GM12878 (cell line): ENCODE measurements at regions not wholly inside any gene's neighbourhood (a gene's known extent, or its start where the extent isn't known, plus 50 kb on each side); places are given as distances from the start of the nearest gene placed in this dataset.

Experiments
- BACH1 ChIP-seq: fragments of 450-650 bp; IDR thresholded peaks from 2 replicates; pipeline ENCODE4 v1.6.1; 2017; ENCODE audit warnings: mild to moderate bottlenecking, borderline replicate concordance
- EGR1 ChIP-seq, 2 experiments: IDR thresholded peaks; 1 replicate in 1 of 2; 2 replicates in 1 of 2; pipeline ENCODE4 v1.6.1; 2011 to 2012; ENCODE audit warnings: low read depth in 2 of 2, low read length in 2 of 2, borderline replicate concordance in 1 of 2, mild to moderate bottlenecking in 1 of 2, moderate library complexity in 1 of 2
- FOXM1 ChIP-seq: IDR thresholded peaks from 2 replicates; pipeline ENCODE4 v1.6.1; 2012; ENCODE audit warnings: low read depth, mild to moderate bottlenecking, inconsistent platforms, low read length, moderate library complexity
- HDGF ChIP-seq: fragments of 450-650 bp; IDR thresholded peaks from 2 replicates; pipeline ENCODE4 v1.6.1; 2016; ENCODE audit warnings: antibody characterized with exemption
- IKZF2 ChIP-seq, 2 experiments: fragments of 450-650 bp; IDR thresholded peaks; 2 replicates each; pipeline ENCODE4 v1.6.1; 2017; ENCODE audit warnings: mild to moderate bottlenecking in 2 of 2, moderate library complexity in 2 of 2
- PBX3 ChIP-seq: IDR thresholded peaks from 2 replicates; pipeline ENCODE4 v1.6.1; 2011; ENCODE audit warnings: mild to moderate bottlenecking, low read depth, low read length, moderate library complexity; ENCODE audit not compliant: insufficient replicate concordance
- TAF1 ChIP-seq: IDR thresholded peaks from 2 replicates; pipeline ENCODE4 v1.6.1; 2011; ENCODE audit warnings: mild to moderate bottlenecking, low read depth, low read length, borderline replicate concordance
- TF ChIP-seq, protein P1 (sequence below): IDR thresholded peaks from 2 replicates; pipeline ENCODE4 v1.6.1; 2012; ENCODE audit warnings: improper control_type of control experiment, low read depth, low read length; ENCODE audit not compliant: insufficient replicate concordance
- TF ChIP-seq, protein P2 (sequence below): fragments of 450-650 bp; IDR thresholded peaks from 2 replicates; pipeline ENCODE4 v1.6.1; 2017; ENCODE audit warnings: mild to moderate bottlenecking

GRCh38 chr12:131346555-131347344 lies 364.1 kb upstream of the SFSWAP start (continued):
- TF ChIP-seq, protein P1, sequence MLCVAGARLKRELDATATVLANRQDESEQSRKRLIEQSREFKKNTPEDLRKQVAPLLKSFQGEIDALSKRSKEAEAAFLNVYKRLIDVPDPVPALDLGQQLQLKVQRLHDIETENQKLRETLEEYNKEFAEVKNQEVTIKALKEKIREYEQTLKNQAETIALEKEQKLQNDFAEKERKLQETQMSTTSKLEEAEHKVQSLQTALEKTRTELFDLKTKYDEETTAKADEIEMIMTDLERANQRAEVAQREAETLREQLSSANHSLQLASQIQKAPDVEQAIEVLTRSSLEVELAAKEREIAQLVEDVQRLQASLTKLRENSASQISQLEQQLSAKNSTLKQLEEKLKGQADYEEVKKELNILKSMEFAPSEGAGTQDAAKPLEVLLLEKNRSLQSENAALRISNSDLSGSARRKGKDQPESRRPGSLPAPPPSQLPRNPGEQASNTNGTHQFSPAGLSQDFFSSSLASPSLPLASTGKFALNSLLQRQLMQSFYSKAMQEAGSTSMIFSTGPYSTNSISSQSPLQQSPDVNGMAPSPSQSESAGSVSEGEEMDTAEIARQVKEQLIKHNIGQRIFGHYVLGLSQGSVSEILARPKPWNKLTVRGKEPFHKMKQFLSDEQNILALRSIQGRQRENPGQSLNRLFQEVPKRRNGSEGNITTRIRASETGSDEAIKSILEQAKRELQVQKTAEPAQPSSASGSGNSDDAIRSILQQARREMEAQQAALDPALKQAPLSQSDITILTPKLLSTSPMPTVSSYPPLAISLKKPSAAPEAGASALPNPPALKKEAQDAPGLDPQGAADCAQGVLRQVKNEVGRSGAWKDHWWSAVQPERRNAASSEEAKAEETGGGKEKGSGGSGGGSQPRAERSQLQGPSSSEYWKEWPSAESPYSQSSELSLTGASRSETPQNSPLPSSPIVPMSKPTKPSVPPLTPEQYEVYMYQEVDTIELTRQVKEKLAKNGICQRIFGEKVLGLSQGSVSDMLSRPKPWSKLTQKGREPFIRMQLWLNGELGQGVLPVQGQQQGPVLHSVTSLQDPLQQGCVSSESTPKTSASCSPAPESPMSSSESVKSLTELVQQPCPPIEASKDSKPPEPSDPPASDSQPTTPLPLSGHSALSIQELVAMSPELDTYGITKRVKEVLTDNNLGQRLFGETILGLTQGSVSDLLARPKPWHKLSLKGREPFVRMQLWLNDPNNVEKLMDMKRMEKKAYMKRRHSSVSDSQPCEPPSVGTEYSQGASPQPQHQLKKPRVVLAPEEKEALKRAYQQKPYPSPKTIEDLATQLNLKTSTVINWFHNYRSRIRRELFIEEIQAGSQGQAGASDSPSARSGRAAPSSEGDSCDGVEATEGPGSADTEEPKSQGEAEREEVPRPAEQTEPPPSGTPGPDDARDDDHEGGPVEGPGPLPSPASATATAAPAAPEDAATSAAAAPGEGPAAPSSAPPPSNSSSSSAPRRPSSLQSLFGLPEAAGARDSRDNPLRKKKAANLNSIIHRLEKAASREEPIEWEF: no peak
- TF ChIP-seq HDGF: no peak
- no peak for TF ChIP-seq EGR1 (IDR thresholded peaks at IDR 0.05; ENCODE audit: borderline replicate concordance in 1 of 2, low read depth in 2 of 2, low read length in 2 of 2)
- no peak for TF ChIP-seq PBX3
- TF ChIP-seq BACH1: no peak
- TF ChIP-seq FOXM1: no peak
- TF ChIP-seq IKZF2 (IDR thresholded peaks at IDR 0.05): no peak
- TF ChIP-seq, protein P2, sequence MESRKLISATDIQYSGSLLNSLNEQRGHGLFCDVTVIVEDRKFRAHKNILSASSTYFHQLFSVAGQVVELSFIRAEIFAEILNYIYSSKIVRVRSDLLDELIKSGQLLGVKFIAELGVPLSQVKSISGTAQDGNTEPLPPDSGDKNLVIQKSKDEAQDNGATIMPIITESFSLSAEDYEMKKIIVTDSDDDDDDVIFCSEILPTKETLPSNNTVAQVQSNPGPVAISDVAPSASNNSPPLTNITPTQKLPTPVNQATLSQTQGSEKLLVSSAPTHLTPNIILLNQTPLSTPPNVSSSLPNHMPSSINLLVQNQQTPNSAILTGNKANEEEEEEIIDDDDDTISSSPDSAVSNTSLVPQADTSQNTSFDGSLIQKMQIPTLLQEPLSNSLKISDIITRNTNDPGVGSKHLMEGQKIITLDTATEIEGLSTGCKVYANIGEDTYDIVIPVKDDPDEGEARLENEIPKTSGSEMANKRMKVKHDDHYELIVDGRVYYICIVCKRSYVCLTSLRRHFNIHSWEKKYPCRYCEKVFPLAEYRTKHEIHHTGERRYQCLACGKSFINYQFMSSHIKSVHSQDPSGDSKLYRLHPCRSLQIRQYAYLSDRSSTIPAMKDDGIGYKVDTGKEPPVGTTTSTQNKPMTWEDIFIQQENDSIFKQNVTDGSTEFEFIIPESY: no peak
- no peak for TF ChIP-seq TAF1
